GM18517 (cell line): ENCODE measurements at regions not wholly inside any gene's neighbourhood (a gene's known extent, or its start where the extent isn't known, plus 50 kb on each side); places are given as distances from the start of the nearest gene placed in this dataset.

Experiments used
- ATAC-seq: cut with Tn5 transposase; IDR thresholded peaks from one replicate; pipeline ENCODE4 v1.9.1; 2021; ENCODE audit warnings: mild to moderate bottlenecking, moderate library complexity; ENCODE audit not compliant: unreplicated experiment

- ATAC-seq = no peak
Observed at GRCh38 chr4:3343358-3343757, 50.5 kb downstream of the RGS12 start.

- no peak for ATAC-seq
Observed at GRCh38 chr4:3344104-3344503, 51.3 kb downstream of the RGS12 start.

- ATAC-seq = no peak
Observed at GRCh38 chr4:3344596-3344995, 51.8 kb downstream of the RGS12 start.

DNA sequence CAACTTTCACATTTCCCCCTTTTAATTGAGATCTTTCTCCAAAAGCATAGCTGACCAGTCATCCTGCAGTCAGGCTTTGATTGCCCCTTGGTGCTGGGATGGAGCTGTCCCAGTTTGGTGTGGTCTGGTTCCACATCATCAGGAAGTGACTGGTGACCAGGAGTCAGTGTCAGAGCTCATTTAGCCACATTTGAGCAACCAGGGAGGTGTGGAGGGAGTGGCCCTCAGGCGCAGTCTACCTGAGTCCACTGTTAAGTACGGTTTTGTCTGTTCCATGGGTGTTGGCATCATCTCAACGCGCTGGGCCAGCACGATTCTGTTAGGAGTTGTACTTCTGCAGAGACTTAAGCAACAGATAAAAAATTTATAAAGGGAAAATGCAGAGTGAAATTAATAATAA, 52.6 kb downstream of the RGS12 start:
- ATAC-seq = no peak

DNA sequence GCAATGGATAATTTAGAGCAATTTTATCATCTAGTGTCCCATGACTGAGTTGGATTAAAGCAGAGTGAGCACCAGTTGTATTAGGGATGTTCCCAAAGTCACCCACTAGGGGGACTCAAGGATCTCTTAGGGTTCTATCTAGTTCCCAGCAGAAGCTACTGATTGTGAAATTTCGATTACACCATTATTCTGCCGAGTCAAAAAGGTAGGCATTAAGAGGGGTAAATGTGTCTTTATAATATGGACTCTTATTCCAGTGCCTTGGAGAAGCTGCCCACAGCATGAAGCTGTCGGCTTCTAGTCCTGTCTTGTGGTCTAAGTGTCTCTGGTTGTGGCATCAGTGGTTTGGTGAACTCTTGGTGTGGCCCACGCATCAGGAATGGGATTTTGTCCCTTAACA, 53.3 kb downstream of the RGS12 start:
- peak; percentile 69 for ATAC-seq

DNA sequence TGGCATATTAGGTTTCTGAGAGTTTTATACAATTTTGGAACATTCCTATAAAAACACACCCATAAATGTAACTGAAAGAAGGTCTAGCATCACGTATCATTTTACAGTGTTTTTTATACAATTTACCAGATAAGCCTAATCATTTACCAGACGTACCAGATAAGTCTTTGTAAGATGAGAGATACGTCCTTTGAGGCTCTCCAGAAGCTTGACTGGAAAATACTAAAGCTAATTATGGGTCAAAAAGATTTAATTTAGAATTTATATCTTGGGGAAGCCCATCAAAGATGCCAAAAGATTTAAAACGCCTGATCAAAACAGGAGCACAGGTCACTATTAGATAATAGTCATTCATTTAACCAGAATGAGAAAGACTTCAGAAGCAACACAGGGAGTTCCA, 55.0 kb downstream of the RGS12 start:
- ATAC-seq = no peak

- ATAC-seq = no peak
Observed at GRCh38 chr4:3348621-3349020, 55.8 kb downstream of the RGS12 start.

GRCh38 chr4:3349116-3349515, 56.3 kb downstream of the RGS12 start:
- no peak for ATAC-seq

DNA sequence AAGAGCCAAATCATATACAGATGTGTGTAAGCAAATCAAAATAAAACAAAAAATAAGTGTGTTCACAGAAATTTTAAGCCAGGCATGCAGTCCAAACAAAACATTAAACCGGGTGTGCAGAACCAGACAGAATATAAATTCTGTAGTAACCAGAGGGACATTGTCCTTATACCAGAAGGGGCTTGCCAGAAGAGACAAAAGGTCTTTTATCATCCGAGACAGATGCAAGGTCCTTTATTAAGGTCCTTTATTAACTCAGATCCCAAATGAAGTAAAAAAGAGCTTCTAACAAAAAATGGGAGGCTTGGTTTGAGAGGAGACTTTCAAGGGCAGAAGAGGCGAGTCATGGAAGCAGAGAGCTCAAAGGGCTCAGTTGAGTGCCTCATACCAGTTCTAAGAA, 59.2 kb downstream of the RGS12 start:
- ATAC-seq = no peak

GRCh38 chr4:3352505-3352904, 59.7 kb downstream of the RGS12 start:
- ATAC-seq = no peak

- ATAC-seq = no peak
Observed at GRCh38 chr4:3352941-3353594, 60.2 kb downstream of the RGS12 start.

GRCh38 chr4:3353752-3354454, 61.1 kb downstream of the RGS12 start:
- ATAC-seq = no peak

DNA sequence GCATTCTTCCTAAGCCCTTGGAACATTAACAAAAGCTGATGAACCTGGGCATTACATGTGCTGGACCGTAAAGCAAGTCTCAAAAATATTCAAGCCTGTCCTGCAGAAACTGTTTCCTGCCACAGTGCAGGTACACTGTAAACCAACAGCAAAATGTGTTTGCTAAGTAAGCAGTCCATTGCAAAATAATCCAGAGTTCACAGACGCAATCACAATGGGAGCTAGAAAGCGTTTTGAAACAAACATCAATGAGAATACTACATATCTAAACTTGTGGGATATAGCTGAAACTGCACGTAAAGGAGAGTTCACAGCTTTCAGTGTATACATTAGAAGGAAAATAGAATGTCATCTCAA, 61.6 kb downstream of the RGS12 start:
- ATAC-seq = no peak

GRCh38 chr4:3355266-3355748, 62.5 kb downstream of the RGS12 start:
- peak; percentile 95 for ATAC-seq

DNA sequence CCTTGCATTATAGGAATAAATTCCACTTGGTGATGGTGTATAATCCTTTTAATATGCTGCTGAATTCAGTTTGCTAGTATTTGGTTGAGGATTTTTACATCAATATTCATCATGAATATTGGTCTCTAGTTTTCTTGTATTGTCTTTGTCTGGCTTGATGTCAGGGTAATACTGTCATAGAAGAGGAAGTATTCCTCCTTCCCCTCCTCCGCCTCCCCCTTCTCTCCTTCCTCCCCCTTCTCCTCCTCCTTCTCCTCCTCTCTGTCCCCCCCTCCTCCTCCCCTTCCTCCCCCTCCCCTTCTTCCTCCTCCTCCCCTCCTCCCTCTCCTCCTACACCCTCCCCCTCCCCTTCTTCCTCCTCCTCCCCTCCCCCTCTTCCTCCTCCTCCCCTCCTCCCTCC, 65.8 kb downstream of the RGS12 start:
- ATAC-seq = no peak

GRCh38 chr4:3360777-3361176, 68.0 kb downstream of the RGS12 start:
- ATAC-seq = no peak

DNA sequence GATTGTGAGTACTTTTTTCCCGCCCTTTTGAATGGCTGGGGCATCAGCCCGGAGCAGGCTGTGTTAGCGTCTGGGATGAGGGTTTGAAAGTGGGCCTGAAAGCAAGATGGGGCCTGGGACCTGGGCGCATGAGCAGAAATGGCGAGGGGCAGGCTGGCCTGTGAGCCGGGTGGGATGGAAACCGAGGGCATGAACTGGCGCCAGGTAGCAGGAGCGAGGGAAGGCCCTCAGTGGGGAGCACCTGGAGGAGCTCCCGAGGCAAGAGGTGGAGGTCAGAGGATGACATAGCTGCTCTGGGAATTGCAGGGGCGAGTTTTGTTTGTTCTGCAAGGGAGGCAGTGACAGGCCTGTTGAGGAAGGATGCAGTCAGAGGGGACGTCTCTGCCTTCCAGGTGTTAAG, 68.6 kb downstream of the RGS12 start:
- ATAC-seq = no peak

GRCh38 chr4:3361896-3362295, 69.1 kb downstream of the RGS12 start:
- no peak for ATAC-seq

- no peak for ATAC-seq
Observed at GRCh38 chr4:3362431-3363287, 69.8 kb downstream of the RGS12 start.

- ATAC-seq = no peak
Observed at GRCh38 chr4:3363411-3364141, 70.8 kb downstream of the RGS12 start.

- no peak for ATAC-seq
Observed at GRCh38 chr4:3364199-3364598, 71.4 kb downstream of the RGS12 start.
